ENCODE measurements at regions not wholly inside any gene's neighbourhood (a gene's known extent, or its start where the extent isn't known, plus 50 kb on each side); places are given as distances from the start of the nearest gene placed in this dataset.
A peak's percentile ranks its signal among the peaks of the same experiment; 100 is the strongest.

GRCh38 chr11:88231894-88232482 is 56.7 kb upstream of the RAB38 start:
- peak; percentile 23 for DNase-seq (ENCODE audit: low spot score)

GRCh38 chr11:88229303-88229702 is 54.1 kb upstream of the RAB38 start:
- no peak for DNase-seq (ENCODE audit: low spot score)

Data from HuH-7 (cell line).